ENCODE measurements at regions not wholly inside any gene's neighbourhood (a gene's known extent, or its start where the extent isn't known, plus 50 kb on each side); places are given as distances from the start of the nearest gene placed in this dataset.

- H3K4me3 ChIP-seq (ENCODE audit: low read depth, low read length), result no peak overlapping the region
- no peak for DNase-seq (ENCODE audit: low read depth)
- no peak for TF ChIP-seq CTCF (IDR thresholded peaks at IDR 0.05; ENCODE audit: insufficient read depth, low read depth, low read length)
Observed at GRCh38 chr7:32150589-32150988, 80.4 kb upstream of the PDE1C start.

GRCh38 chr7:32150039-32150438 is 79.8 kb upstream of the PDE1C start:
- no peak for DNase-seq (ENCODE audit: low read depth)
- TF ChIP-seq CTCF (IDR thresholded peaks at IDR 0.05; ENCODE audit: insufficient read depth, low read depth, low read length), result no peak
- no peak overlapping the region for H3K4me3 ChIP-seq (ENCODE audit: low read depth, low read length)

GRCh38 chr7:32147546-32148268 is 77.5 kb upstream of the PDE1C start:
- DNase-seq (ENCODE audit: low read depth), result no peak
- no peak for TF ChIP-seq CTCF (IDR thresholded peaks at IDR 0.05; ENCODE audit: insufficient read depth, low read depth, low read length)
- H3K4me3 ChIP-seq (ENCODE audit: low read depth, low read length), result no peak overlapping the region

GRCh38 chr7:32145911-32146310 is 75.7 kb upstream of the PDE1C start:
- no peak overlapping the region for H3K4me3 ChIP-seq (ENCODE audit: low read depth, low read length)
- DNase-seq (ENCODE audit: low read depth), result no peak
- TF ChIP-seq CTCF (IDR thresholded peaks at IDR 0.05; ENCODE audit: insufficient read depth, low read depth, low read length), result no peak

GRCh38 chr7:32144676-32145075 is 74.5 kb upstream of the PDE1C start:
- TF ChIP-seq CTCF (IDR thresholded peaks at IDR 0.05; ENCODE audit: insufficient read depth, low read depth, low read length), result no peak
- H3K4me3 ChIP-seq (ENCODE audit: low read depth, low read length), result no peak overlapping the region
- DNase-seq (ENCODE audit: low read depth), result no peak

- DNase-seq (ENCODE audit: low read depth), result no peak
- H3K4me3 ChIP-seq (ENCODE audit: low read depth, low read length), result no peak overlapping the region
- no peak for TF ChIP-seq CTCF (IDR thresholded peaks at IDR 0.05; ENCODE audit: insufficient read depth, low read depth, low read length)
Observed at GRCh38 chr7:32143301-32143700, 73.1 kb upstream of the PDE1C start.

GRCh38 chr7:32142649-32143048 is 72.4 kb upstream of the PDE1C start:
- no peak for TF ChIP-seq CTCF (IDR thresholded peaks at IDR 0.05; ENCODE audit: insufficient read depth, low read depth, low read length)
- no peak for DNase-seq (ENCODE audit: low read depth)
- H3K4me3 ChIP-seq (ENCODE audit: low read depth, low read length), result no peak overlapping the region
